Panc1 (cell line): ENCODE measurements at regions not wholly inside any gene's neighbourhood (a gene's known extent, or its start where the extent isn't known, plus 50 kb on each side); places are given as distances from the start of the nearest gene placed in this dataset.

Experiments
- ATAC-seq: fragments of 200-7000 bp; cut with Tn5 transposase; 2 replicates; pipeline ENCODE4 v1.9.1; 2020; ENCODE audit warnings: mild to moderate bottlenecking, moderate library complexity
- BruUV-seq: library from RNA; stranded (reverse); fragments of 400-500 nt; replicated peaks from 2 replicates; lab custom pipeline; 2021; lab: Mats Ljungman, UMichigan
- CTCF ChIA-PET: fragments of 300-600 bp; sonication (Branson Sonifier 250); formaldehyde crosslinking; loops from one replicate; lab custom pipeline; 2022; ENCODE audit warnings: antibody characterized with exemption; lab: Charles Lee
- POLR2A ChIA-PET: fragments of 300-600 bp; sonication (Branson Sonifier 250); formaldehyde crosslinking; loops from one replicate; lab custom pipeline; 2022; ENCODE audit warnings: antibody characterized with exemption; lab: Charles Lee
- DNase-seq: peaks from one replicate; pipeline ENCODE4 v3.0.0-alpha.2; 2010; ENCODE audit warnings: low read depth, low spot score
- H3K27ac ChIP-seq: 2 replicates; pipeline ENCODE4 v1.5.1; 2011; ENCODE audit warnings: mild to moderate bottlenecking, low read length, inconsistent platforms
- H3K27me3 ChIP-seq: fragments of 200-500 bp; sonication (Bioruptor generic); 2 replicates; pipeline ENCODE4 v1.6.0; 2014; ENCODE audit warnings: low read length, inconsistent platforms; ENCODE audit not compliant: control insufficient read depth, insufficient read depth
- H3K36me3 ChIP-seq: fragments of 200-500 bp; sonication (Bioruptor generic); 2 replicates; pipeline ENCODE4 v1.5.1; 2014; ENCODE audit warnings: inconsistent platforms, mild to moderate bottlenecking, low read length, moderate library complexity; ENCODE audit not compliant: control insufficient read depth, insufficient read depth
- H3K4me1 ChIP-seq: 2 replicates; pipeline ENCODE4 v1.5.1; 2011; ENCODE audit warnings: inconsistent platforms, mild to moderate bottlenecking, low read length, moderate library complexity; ENCODE audit not compliant: control insufficient read depth, insufficient read depth
- H3K4me3 ChIP-seq, 2 experiments: 2 replicates each; pipeline ENCODE4 v1.5.1; 2011 to 2012; ENCODE audit warnings: low read depth in 2 of 2, low read length in 2 of 2, mild to moderate bottlenecking in 2 of 2, inconsistent platforms in 1 of 2, moderate library complexity in 1 of 2
- H3K9me3 ChIP-seq: fragments of 200-500 bp; sonication (Bioruptor generic); 2 replicates; pipeline ENCODE4 v1.5.1; 2014; ENCODE audit warnings: low read depth, mild to moderate bottlenecking, inconsistent platforms, low read length, moderate library complexity; ENCODE audit not compliant: control insufficient read depth, insufficient read depth
- CTCF ChIP-seq: fragments of 450-650 bp; IDR thresholded peaks from 2 replicates; pipeline ENCODE4 v1.5.1; 2017; ENCODE audit warnings: mild to moderate bottlenecking
- POLR2AphosphoS5 ChIP-seq: IDR thresholded peaks from 2 replicates; pipeline ENCODE4 v1.6.1; 2012; ENCODE audit warnings: mild to moderate bottlenecking, low read depth, low read length, moderate library complexity
- REST ChIP-seq, 2 experiments: IDR thresholded peaks; 2 replicates each; pipeline ENCODE4 v1.6.1; 2011 to 2012; ENCODE audit warnings: low read depth in 2 of 2, control low read depth in 1 of 2, low read length in 1 of 2, mild to moderate bottlenecking in 1 of 2, moderate library complexity in 1 of 2; ENCODE audit not compliant: insufficient read depth in 1 of 2
- SIN3A ChIP-seq: IDR thresholded peaks from 2 replicates; pipeline ENCODE4 v1.6.1; 2012; ENCODE audit warnings: low read depth, mild to moderate bottlenecking, low read length, moderate library complexity, borderline replicate concordance; ENCODE audit not compliant: insufficient read depth
- TCF7L2 ChIP-seq: IDR thresholded peaks from 2 replicates; pipeline ENCODE4 v1.6.1; 2011; ENCODE audit warnings: mild to moderate bottlenecking, low read depth, low read length, inconsistent platforms
- in situ Hi-C: cut with HindIII; loops from 2 replicates; pipeline ENCODE4 v1.10.0; 2016; ENCODE audit warnings: low sequenced_read_pairs, low pct_unique_long_range_greater_than_20kb
- intact Hi-C: fragments of 100-400 bp; cut with micrococcal nuclease; formaldehyde crosslinking; loops from one replicate; pipeline ENCODE4 v1.10.0; 2022; ENCODE audit not compliant: unreplicated experiment

GRCh38 chr9:2979957-2980610, 136.2 kb upstream of the PUM3 start:
- no peak overlapping the region for H3K4me3 ChIP-seq
- BruUV-seq, result no TSS peak
- DNase-seq (no peak), ATAC-seq (no peak)
- no peaks in the 10 kb centered on the region for H3K36me3 ChIP-seq
- TF ChIP-seq CTCF (no peak), SIN3A (no peak), TCF7L2 (no peak), POLR2AphosphoS5 (no peak), REST (IDR thresholded peaks at IDR 0.05; ENCODE audit: insufficient read depth in 1 of 2, low read depth in 2 of 2, low read length in 1 of 2) (no peak)
- no peaks in the 10 kb centered on the region for H3K9me3 ChIP-seq
- intact Hi-C loops (no loop called here), in situ Hi-C loops (no loop called here)
- ChIA-PET POLR2A (no interaction called here), CTCF (no interaction called here)
- no peak overlapping the region for H3K27ac ChIP-seq
- no peaks in the 10 kb centered on the region for H3K4me1 ChIP-seq
- no peaks in the 10 kb centered on the region for H3K27me3 ChIP-seq

- in situ Hi-C loops (no loop called here), intact Hi-C loops (no loop called here)
- TF ChIP-seq TCF7L2 (no peak), POLR2AphosphoS5 (no peak), REST (IDR thresholded peaks at IDR 0.05; ENCODE audit: insufficient read depth in 1 of 2, low read depth in 2 of 2, low read length in 1 of 2) (no peak), CTCF (no peak), SIN3A (no peak)
- BruUV-seq, result no TSS peak
- Histone ChIP-seq H3K27me3 (no peaks in the 10 kb centered on the region), H3K36me3 (no peaks in the 10 kb centered on the region), H3K9me3 (no peaks in the 10 kb centered on the region), H3K4me3 (no peak overlapping the region), H3K27ac (no peak overlapping the region), H3K4me1 (no peaks in the 10 kb centered on the region)
- DNase-seq, result no peak
- no peak for ATAC-seq
- ChIA-PET CTCF (no interaction called here), POLR2A (no interaction called here)
Measured at GRCh38 chr9:2972475-2972874, 128.6 kb upstream of the PUM3 start.
